ENCODE measurements at regions not wholly inside any gene's neighbourhood (a gene's known extent, or its start where the extent isn't known, plus 50 kb on each side); places are given as distances from the start of the nearest gene placed in this dataset.

DNA sequence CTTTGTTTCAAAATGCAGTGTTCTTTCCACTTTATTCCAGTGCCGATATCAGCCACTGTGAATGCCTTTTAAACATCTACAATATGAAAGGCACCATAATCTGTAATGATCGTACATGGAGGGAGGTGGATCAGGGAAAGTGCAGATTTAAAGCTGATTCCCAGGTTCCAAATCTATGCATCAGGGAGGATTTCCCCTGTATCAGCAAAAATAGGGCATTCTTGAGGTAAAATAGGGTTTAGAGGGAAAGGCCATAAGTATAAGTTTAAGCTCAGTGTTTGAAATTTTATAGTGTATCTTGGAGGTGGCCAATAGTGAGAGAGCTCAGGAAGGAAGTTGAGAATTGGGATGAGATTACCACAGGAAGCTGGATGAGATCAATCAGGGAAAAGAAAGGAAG, 289.7 kb upstream of the ID4 start:
- WGBS, 2 experiments (ENCODE audit: insufficient coverage in 1 of 2, insufficient read length in 1 of 2): 81 to 95% methylated on average over 2 of the region's 2 CpGs
- Histone ChIP-seq H3K36me3 (ENCODE audit: control insufficient read depth, insufficient read depth, low read length) (no peaks in the 10 kb centered on the region), H3K4me1 (ENCODE audit: control insufficient read depth, insufficient read depth, low read length) (peaks cover 2% of the 10 kb centered on the region), H3K27ac (ENCODE audit: low read depth, low read length) (no peak overlapping the region), H3K27me3 (ENCODE audit: control insufficient read depth, insufficient read depth, low read length, poor library complexity, severe bottlenecking) (no peaks in the 10 kb centered on the region), H3K9me3 (ENCODE audit: control insufficient read depth, low read length) (no peaks in the 10 kb centered on the region), H3K4me3 (ENCODE audit: low read length) (no peak overlapping the region), H3K9ac (ENCODE audit: extremely low read depth, low read length, poor library complexity, severe bottlenecking) (no peak overlapping the region)
- no peaks in the 10 kb centered on the region for H3K36me3 Mint-ChIP-seq (ENCODE audit: low read depth)
- H3K27ac Mint-ChIP-seq: no peak overlapping the region
- no peak for DNase-seq
- no peaks in the 10 kb centered on the region for H3K27me3 Mint-ChIP-seq (ENCODE audit: insufficient read depth)
- H3K4me1 Mint-ChIP-seq: peaks cover 6% of the 10 kb centered on the region
- H3K9me3 Mint-ChIP-seq: no peaks in the 10 kb centered on the region
- TF ChIP-seq, protein P1, sequence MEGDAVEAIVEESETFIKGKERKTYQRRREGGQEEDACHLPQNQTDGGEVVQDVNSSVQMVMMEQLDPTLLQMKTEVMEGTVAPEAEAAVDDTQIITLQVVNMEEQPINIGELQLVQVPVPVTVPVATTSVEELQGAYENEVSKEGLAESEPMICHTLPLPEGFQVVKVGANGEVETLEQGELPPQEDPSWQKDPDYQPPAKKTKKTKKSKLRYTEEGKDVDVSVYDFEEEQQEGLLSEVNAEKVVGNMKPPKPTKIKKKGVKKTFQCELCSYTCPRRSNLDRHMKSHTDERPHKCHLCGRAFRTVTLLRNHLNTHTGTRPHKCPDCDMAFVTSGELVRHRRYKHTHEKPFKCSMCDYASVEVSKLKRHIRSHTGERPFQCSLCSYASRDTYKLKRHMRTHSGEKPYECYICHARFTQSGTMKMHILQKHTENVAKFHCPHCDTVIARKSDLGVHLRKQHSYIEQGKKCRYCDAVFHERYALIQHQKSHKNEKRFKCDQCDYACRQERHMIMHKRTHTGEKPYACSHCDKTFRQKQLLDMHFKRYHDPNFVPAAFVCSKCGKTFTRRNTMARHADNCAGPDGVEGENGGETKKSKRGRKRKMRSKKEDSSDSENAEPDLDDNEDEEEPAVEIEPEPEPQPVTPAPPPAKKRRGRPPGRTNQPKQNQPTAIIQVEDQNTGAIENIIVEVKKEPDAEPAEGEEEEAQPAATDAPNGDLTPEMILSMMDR (conservative IDR thresholded peaks at IDR 0.05): no peak
- H3K4me3 Mint-ChIP-seq: no peak overlapping the region

DNA sequence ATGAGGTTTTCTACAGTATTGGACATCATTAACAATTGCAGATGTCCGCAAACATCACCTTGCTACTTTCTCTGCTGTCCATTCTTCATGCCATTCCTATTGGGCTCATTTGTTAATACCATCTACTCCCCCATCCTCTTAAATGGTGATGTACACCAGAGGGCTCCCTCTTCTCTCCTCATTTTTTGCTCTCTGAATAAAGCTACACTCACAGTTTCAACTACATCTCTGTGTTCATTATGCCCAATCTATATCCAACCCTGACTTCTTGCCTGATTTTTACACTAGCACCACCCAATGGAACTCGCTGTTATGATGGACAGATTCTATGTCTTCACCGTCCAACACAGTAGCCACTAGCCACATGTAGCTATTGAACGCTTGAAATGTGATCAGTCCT, 288.1 kb upstream of the ID4 start:
- no peak overlapping the region for H3K9ac ChIP-seq (ENCODE audit: extremely low read depth, low read length, poor library complexity, severe bottlenecking)
- Mint-ChIP-seq H3K9me3 (no peaks in the 10 kb centered on the region), H3K4me1 (peaks cover 6% of the 10 kb centered on the region), H3K27ac (no peak overlapping the region), H3K36me3 (ENCODE audit: low read depth) (no peaks in the 10 kb centered on the region), H3K4me3 (no peak overlapping the region), H3K27me3 (ENCODE audit: insufficient read depth) (no peaks in the 10 kb centered on the region)
- WGBS, 2 experiments (ENCODE audit: insufficient coverage in 1 of 2, insufficient read length in 1 of 2): 86 to 93% methylated on average over 4 of the region's 4 CpGs
- no peak overlapping the region for H3K27ac ChIP-seq (ENCODE audit: low read depth, low read length)
- no peak for DNase-seq
- TF ChIP-seq, protein P1 (conservative IDR thresholded peaks at IDR 0.05): no peak
- no peak overlapping the region for H3K4me3 ChIP-seq (ENCODE audit: low read length)
- no peaks in the 10 kb centered on the region for H3K9me3 ChIP-seq (ENCODE audit: control insufficient read depth, low read length)
- no peaks in the 10 kb centered on the region for H3K36me3 ChIP-seq (ENCODE audit: control insufficient read depth, insufficient read depth, low read length)
- peaks cover 2% of the 10 kb centered on the region for H3K4me1 ChIP-seq (ENCODE audit: control insufficient read depth, insufficient read depth, low read length)
- no peaks in the 10 kb centered on the region for H3K27me3 ChIP-seq (ENCODE audit: control insufficient read depth, insufficient read depth, low read length, poor library complexity, severe bottlenecking)

DNA sequence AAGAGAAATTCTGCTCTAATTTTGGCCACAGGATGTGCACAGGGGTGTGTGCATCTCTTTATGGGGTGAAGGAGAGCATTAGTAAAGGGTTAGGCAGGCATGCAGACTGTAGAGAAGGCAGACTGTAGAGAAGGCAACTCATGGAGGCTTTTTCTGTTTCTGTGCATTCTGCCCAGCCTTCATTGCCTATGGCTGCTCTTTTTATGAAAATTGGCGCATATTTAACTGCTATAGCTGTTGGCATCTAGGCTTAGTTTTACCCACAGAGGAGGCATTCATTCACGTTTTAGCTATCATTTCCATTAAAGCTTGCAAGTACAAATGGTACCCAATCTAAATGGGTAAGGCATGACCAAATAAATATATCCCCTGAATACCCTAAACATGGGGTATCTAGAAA, 286.8 kb upstream of the ID4 start:
- Mint-ChIP-seq H3K4me3 (no peak overlapping the region), H3K36me3 (ENCODE audit: low read depth) (no peaks in the 10 kb centered on the region), H3K27me3 (ENCODE audit: insufficient read depth) (no peaks in the 10 kb centered on the region), H3K27ac (no peak overlapping the region), H3K4me1 (peaks cover 6% of the 10 kb centered on the region), H3K9me3 (no peaks in the 10 kb centered on the region)
- Histone ChIP-seq H3K27ac (ENCODE audit: low read depth, low read length) (no peak overlapping the region), H3K9me3 (ENCODE audit: control insufficient read depth, low read length) (no peaks in the 10 kb centered on the region), H3K4me3 (ENCODE audit: low read length) (no peak overlapping the region), H3K36me3 (ENCODE audit: control insufficient read depth, insufficient read depth, low read length) (no peaks in the 10 kb centered on the region), H3K27me3 (ENCODE audit: control insufficient read depth, insufficient read depth, low read length, poor library complexity, severe bottlenecking) (no peaks in the 10 kb centered on the region), H3K4me1 (ENCODE audit: control insufficient read depth, insufficient read depth, low read length) (no peaks in the 10 kb centered on the region), H3K9ac (ENCODE audit: extremely low read depth, low read length, poor library complexity, severe bottlenecking) (no peak overlapping the region)
- WGBS, 2 experiments (ENCODE audit: insufficient coverage in 1 of 2, insufficient read length in 1 of 2): 90 to 100% methylated on average over 1 to 2 of the region's 2 CpGs
- DNase-seq: no peak
- TF ChIP-seq, protein P1 (conservative IDR thresholded peaks at IDR 0.05): no peak

Measured in endodermal cell (in vitro differentiated cells).